GM18517 (cell line): ENCODE measurements at regions not wholly inside any gene's neighbourhood (a gene's known extent, or its start where the extent isn't known, plus 50 kb on each side); places are given as distances from the start of the nearest gene placed in this dataset.
"Not testable (repeated sequence)": the region's sequence is repeated elsewhere in the genome, so short reads cannot be mapped to it uniquely, and the experiment has no call there.

ENCODE experiments used
- ATAC-seq: cut with Tn5 transposase; IDR thresholded peaks from one replicate; pipeline ENCODE4 v1.9.1; 2021; ENCODE audit warnings: mild to moderate bottlenecking, moderate library complexity; ENCODE audit not compliant: unreplicated experiment

DNA sequence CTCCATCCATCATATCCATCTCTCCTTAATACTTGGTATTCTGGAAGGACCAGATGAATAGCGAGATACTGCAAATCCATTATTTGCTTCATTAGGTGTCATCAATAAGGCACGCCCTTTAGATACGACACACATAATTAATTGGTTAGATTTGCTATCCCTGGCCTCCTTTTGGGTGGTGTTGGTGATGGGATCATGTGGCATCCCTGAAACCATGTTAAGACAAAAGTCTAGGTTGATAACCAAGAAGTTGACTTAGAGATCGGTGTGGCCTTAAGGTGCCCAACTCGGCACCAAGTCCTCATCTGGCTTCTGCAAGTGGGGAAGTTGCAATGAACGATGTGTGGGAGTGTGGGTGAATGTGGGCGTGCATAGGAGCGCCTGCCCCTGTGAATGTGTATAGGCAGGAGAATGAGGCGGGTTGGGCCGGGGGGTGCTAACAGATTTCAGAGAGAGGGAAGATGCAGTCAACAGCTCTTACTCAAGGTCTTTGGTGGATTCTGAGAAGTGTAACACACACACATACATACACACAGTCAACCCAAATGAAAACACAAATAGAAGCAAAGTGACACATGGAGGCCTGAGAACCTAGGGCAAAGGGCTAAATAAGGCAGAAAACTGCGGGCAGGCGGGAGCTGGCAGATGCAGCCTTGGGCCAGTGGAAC, 415.7 kb upstream of the ESRRG start:
- ATAC-seq: no peak

DNA sequence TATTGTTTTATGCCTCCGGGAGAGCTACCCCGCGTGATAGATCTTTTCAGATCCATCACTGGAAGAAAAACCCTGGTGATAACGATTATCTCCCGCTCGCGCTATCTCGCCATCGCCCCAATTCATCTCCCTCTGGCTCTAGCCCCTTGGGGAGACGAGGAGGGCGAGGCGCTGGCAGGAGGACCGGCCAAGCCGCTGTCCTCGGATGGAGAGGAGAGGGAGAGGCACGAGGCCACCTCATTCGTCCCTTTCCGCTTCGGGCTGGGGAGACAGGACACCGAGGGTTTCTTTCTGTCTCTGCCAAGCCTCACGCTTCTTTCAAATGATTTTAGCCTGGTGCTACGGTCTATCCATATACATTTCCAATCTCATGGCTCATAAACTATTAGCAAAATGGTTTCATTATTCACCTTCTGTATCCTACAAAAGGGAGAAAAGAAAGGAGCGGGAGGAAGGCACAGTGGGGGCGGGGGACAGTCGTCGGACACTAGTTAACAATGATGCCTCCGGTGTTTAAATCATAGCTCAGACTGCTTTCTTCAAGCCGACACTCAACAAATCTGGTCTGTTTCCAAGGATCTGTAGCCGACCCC, 415.0 kb upstream of the ESRRG start:
- ATAC-seq: no peak

DNA sequence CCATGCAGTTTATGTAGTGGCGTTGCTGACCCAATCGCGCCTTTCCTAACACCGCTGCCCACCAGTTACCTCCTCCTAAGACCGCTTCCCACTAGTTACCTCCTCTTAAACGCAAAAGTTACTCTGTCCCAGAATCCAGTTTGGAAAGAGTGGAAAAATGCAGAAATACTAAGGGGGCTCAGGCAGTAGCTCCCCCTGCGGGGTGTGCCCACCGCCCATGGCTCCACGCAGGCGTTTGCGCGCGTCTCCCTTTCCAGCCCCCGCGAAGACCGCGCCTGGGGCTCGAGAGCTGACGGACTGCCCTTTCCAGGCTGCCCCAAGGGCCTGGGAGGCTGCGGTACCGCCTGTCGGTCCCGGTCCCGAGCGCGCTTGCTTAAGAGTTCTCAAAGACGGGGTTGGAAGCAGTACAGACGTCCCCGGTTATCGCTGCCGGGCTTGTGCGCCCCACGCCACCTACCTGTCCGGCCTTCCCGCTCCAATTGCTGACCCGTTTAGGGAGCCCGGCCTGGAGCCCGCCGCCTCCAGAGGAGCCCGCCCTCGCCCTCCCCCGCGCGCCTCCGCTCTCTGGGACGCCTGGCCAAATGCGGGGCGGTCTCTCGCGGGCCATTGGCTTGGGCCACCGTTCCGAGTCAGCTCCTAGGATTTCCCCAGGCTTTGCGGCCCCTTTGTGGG, 414.1 kb upstream of the ESRRG start:
- no peak for ATAC-seq

DNA sequence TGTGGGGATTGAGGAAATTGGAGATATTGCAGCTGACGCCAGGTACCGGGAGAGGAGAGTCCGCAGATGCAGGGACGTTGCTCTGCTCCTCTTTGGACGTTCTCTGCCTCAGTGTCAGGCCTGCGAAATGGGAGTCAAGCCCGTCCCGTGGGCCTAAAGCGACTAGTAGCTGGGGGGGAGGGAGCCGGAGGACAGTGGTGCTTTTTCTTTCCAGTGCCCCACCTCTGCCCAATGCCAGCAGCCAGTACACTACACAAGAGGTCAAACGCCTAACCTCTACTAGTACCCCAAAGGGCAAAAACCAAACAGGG, 413.6 kb upstream of the ESRRG start:
- ATAC-seq: no peak

DNA sequence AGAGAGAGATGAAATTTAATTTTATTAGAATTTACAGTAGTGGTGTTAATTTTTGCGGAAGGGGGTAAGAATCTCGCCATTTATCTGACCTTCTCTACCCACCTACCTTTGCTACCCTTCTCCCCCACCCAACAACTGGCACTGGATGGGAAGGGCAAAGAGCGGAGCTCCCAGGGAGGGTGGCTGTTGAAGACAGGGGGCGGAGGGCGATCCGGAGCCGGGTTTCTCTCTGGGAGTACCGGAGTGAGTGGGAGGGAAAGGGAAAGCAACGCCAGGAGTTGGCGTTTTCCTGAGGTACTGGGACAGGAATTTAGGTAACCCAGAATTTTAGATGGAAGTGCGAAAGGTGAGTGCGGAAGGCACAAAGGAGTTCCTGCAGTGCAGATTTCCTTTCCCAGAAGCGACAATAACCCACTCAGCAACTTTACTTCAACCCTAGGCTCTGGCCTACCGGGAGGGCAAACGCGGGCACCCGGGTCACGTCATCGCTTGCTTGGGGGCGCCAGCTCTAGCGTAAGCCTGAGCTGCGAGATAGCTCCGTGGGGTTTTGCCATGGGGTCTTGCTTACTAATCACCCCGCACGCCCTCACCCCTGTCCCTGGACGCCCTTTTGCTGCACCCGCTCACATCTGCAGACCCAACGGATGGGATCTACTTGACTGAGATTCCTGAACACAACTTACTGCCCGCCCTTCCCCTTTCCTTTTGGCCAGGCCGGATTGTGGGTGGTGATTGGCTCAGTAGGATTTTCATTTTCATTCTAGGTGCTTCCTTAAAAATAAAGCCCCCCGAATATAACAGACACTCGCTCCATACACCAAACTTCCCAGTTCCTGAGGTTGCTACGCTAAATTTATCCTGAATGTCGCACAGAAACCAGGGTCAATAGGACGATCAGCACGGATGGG, 413.0 kb upstream of the ESRRG start:
- ATAC-seq: no peak

DNA sequence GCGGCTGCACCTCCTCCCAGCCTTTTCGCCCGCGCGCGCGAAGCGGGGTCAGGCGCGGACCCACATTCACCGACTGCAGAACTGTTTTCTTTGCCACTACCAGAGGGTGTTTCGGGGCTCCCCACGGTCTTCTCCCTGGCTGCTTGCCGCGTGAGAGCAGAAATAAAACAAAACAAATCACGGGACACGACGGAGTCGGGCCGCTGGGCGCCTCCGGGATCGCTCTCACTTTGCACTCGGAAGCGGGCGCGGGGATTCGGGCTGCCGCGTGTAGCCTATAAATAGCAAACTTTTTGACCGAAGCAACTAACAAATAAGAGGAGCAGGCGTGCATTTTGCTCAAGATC, 412.3 kb upstream of the ESRRG start:
- no peak for ATAC-seq

DNA sequence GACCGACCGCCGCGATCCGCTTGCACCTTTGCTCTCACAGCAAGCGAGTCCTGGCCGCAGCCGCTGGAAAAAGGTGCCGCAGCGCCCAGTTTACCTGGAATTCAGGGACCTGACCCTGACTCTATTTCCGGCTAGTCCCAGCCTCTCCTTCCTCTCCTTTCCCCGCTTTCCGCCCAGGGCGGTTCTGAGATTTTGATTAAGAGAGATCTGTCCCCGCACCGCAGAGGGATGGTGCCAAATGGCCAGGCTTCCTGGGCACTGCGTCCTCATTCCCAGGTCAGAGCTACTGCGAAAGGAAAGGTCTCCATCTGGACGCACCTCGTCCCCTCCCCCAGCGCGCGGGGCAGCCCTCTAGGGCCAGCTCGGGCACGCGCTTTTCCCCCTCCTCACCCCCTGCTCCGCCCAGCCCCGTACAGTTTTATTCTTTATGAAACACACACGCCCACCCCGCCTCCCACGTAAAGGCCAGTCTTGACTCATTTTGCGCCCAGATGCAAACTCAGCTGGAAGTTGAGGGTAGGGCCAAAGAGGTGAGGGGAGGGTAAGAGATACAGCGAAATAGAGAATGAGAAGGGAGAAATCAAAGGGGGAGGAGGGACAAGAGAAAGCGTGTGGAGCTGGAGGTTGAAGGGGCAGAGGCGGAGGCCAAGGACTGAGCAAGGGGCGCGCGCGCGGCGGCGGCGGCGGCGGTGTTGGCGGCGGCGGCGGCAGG, 411.8 kb upstream of the ESRRG start:
- ATAC-seq: no peak

DNA sequence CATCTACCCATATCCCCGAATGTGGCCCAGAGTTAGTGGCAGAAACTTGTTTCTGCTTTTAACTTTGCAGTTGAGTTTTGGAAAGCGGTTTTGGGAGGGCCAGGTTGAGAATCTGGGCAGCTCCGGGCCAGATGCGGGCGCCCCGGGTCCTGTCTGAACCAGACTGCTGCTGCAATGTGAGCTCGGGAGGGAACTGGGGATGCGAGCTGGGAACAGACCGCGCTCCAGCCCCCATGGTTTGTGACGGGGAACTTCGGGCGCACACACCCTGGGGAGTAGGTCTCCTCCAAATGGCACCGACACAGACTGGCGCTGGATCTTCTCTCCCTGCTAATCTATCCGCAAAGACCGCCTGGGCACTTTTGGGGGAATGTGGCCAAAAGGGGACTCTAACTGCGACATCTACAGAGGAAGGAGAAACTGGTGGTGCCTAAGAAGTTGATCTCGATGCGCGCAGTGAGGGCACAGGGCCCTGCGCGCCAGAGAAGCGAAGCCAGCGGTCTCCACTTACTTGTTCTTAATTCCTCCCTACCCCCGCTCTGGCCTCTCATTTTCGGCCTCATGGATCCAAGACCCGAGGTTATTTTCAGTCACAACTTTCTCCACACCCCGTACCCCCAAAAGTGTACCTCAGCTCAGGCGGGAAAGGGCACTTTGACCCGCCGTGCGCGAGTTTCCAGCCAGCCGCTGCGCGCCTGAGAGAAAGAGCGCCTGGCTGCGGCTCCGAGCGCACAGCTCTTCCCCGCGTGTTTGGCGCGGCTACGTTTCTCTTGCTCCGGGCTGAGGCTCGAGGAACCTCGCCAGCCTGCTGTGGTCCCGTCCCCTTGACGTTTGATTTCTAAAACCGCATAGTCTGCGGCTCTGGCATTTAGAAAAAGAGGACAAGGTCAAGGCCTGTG, 411.0 kb upstream of the ESRRG start:
- no peak for ATAC-seq

DNA sequence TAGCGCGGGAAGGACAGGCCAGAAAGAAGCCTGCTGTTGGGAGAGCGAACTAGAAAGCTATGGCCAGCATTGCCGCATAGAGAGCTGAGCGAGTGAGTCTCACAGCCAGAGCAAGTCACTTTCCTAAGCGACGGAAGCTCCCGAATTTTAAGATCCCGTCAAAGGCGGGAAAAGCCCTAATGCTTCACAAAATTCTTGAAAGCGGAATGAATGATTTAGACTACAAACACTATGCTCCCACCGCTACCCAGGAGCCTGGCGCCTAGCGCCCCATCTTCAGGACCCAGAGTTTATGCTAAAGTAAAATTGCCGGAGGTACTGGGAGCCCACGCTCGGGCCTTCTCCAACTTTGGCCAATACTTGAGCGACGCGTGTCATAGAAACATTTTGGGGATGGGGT, 409.9 kb upstream of the ESRRG start:
- ATAC-seq: no peak

DNA sequence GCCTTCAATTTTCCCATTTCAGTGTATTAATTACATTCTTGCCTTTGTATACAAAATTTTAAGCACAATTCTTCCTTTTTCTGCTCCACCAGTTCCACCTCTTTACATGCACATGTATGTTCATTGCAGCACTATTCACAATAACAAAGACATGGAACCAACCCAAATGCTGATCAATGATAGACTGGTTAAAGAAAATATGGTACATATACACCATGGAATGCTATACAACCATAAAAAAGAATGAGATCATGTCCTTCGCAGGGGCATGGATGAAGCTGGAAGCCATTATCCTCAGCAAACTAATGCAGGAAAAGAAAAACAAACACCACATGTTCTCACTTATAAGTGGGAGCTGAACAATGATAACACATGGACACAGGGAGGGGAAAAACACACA, 400.1 kb upstream of the ESRRG start:
- not testable (repeated sequence) for ATAC-seq

DNA sequence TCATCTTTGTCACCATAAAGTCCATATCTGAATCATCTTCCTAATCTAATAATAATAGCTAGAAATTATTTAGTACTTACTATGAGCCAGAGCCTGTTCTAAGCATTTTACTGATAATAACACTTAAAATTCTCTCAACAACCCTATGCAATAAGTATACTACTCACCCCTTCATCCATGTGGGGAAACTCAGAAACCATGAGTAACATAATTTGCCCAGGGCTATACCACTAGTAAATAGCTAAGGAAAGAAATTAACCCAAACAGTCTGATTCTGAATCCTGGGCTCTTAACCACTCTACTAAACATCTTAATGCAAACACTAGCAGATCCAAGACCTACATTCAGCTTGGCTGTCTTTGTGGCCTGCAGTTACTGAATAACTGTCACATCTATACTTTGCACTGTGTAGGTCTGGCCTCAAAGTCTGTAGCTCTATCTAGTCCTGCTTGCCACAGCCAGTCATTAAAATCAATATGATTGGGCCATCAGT, 394.8 kb upstream of the ESRRG start:
- no peak for ATAC-seq

DNA sequence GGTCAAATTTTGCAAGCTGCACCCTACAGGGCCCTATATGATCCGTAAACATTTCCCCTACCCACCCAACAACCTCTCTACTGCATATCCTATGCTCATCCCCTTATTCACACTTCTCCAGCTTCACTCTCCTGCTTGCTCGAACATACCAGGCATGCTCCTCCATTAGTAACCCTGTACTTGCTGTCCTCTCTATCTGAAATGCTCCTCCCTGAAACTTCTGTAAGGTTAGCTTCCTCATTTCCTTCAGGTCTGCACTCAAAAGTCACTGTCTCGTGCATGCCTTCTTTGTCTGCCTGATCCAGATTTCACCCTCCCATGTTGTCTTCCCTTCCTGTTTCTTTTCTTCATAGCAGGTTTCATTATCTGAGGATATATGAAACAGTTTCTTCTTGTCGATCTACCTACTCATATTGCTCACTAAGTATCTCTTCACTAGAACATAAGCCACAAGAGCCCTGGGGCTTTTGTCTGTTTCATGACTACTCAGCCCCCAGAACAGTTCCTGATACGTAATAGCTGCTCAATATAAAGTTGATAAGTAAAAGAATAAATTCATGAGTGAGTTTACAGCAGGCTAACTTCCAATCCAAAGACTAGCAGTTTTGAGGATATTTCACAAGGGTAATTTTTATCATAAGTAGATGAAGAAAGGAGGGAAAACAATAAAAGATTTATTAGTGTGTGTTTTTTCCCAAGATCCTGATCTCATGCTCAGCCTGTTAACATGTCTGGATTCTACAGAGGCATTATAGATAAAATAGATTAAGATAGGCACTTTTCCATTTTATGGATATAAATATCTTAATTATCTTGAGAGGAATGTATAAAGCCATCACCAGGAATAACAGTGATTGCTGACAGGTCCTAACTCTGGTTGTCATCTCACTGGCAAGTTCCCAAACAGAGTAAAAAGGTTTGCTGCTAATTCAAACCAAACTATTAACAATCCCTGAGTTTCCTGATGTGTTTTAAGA, 392.5 kb upstream of the ESRRG start:
- no peak for ATAC-seq

DNA sequence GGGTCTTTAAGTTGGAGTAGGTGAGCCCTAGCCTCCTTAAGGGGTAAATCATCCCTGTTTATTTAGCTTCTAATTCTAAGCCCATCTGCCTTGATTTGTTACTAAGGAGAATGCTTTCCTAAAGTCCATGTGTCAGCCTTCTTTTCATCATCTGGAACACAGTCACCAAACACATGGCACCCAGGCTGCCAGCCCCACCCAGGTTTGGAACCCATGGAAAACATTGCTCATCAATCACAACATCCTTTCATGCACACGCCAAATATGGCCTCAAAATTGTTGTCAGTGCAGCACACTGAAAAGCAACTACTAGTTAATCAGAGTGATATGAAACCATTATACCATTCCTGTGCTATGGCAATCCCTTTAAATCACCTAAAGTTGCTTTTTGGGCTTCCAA, 386.7 kb upstream of the ESRRG start:
- no peak for ATAC-seq

DNA sequence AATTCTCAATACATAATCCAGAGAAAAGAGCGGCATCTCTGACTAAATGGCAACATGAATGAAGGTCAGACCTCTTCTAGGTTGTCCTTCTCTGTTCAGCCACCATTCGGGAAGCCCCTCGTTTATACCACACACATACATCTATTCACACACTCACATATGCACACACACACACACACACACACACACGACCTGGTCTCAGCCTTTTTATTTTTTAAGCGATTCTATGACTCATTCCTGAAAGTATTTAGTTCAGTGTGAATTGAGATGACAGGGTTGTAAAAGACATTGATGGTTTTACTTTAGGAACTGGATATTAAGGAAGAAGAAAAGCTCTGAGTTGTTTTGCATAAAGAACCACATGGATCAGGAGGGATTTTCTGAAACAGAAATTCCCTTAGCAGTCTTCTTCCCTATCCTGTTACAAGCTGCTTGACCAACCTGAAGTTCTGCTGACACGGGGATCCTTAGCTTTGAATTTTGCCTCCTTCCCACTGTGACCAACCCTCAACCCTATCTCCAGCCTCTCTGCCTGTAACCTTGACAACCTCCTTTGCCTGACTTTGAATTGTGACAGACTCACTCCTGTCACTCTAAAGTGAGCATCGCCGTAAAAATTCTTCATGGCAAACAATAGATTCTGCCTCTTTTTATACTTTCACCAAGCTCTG, 383.1 kb upstream of the ESRRG start:
- ATAC-seq: no peak

DNA sequence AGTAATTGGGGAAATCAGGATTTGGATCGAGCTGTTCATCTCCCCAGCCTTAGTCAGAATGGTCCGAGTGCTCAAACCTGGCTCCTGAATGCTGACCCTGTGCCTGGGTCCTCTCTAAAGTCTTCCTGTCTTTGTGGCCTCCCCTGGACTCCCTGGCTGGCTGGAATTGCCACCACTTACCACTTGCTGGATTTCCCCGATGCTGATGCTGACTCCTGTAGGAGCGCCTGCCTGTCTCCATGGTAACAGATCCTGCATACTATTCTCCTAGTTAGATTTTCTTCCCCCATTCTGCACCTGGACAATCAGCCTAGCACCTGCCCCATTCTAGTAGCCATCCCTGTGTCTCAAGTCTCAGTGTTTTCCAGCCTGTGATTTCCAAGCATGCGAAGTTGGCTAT, 382.2 kb upstream of the ESRRG start:
- ATAC-seq: no peak

DNA sequence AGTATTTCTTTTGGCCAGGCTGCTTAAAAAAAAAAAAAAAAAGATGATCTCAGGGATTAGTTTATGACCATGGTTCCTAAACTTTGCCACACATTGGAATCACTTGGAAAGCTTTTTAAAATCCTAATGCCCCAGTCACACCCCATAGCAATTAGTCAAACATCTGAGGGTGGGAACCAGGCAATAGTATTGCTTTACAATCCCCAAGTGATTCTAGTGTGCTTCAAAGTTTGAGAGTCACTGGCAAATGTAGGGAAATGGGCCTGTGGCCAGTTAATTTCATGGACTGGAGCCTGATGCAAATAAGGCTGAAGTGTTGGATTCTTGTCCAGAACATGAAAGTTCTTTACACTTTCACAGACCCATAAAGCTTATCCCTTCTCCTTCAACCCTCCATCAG, 374.6 kb upstream of the ESRRG start:
- ATAC-seq: no peak

DNA sequence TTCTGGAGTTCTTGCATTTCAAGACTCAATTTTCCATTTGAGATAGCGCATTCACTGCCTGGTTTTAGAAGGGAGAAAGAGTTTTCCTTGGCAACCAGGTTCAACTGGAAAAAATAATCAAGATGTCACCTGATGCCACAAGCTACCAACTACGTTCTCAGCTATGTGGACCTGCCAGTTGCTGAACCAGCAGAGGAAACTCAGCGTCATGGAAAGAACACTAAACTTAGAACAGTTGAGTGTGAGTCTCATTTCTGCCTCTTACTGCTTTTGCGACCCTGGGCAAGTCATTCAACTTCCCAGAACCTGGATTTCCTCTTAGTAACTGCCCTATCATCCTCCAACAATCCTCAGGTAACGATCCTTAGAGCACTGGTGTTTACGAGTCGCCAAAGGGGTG, 373.0 kb upstream of the ESRRG start:
- no peak for ATAC-seq

DNA sequence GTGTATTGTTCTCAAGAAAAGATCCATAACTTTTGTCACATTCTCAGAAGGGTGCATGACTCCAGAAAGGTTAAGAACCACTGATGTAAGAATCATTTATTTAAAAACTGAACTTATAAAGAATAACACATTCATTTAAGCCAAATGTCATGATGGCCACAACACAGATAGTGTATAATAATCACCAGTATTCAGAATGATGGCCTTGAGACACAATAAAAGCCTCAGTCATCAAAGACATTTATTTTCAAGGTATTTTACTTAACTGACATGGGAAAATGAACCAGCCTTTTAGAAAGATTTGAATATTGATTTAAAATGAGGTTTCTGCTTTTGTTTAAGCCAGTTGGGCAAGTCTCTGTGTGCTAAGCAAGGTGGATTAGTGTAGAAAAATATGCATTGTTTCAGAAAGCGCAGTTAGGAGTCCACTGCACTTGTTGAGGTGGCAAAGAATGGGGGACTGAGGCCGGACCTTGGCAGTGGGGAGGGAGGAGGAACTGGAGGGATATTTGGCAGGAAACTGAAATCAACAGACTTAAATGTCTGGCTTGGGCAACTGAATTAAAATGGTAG, 371.9 kb upstream of the ESRRG start:
- ATAC-seq: no peak
